PC-3 (cell line): ENCODE measurements at regions not wholly inside any gene's neighbourhood (a gene's known extent, or its start where the extent isn't known, plus 50 kb on each side); places are given as distances from the start of the nearest gene placed in this dataset.

Source experiments
- EZH2 ChIP-seq: fragments of 300-600 bp; sonication (generic); IDR thresholded peaks from one replicate; pipeline ENCODE4 v1.6.1; 2017; ENCODE audit warnings: antibody characterized with exemption, mild to moderate bottlenecking, low read length; ENCODE audit not compliant: unreplicated experiment
- TF ChIP-seq, protein P1 (sequence below): fragments of 300-600 bp; sonication (generic); conservative IDR thresholded peaks from 2 replicates; pipeline ENCODE4 v1.5.1; 2017; ENCODE audit warnings: antibody characterized with exemption, low read depth, mild to moderate bottlenecking, low read length

GRCh38 chr4:141573678-141574077 is 62.7 kb upstream of the IL15 start:
- TF ChIP-seq, protein P1, sequence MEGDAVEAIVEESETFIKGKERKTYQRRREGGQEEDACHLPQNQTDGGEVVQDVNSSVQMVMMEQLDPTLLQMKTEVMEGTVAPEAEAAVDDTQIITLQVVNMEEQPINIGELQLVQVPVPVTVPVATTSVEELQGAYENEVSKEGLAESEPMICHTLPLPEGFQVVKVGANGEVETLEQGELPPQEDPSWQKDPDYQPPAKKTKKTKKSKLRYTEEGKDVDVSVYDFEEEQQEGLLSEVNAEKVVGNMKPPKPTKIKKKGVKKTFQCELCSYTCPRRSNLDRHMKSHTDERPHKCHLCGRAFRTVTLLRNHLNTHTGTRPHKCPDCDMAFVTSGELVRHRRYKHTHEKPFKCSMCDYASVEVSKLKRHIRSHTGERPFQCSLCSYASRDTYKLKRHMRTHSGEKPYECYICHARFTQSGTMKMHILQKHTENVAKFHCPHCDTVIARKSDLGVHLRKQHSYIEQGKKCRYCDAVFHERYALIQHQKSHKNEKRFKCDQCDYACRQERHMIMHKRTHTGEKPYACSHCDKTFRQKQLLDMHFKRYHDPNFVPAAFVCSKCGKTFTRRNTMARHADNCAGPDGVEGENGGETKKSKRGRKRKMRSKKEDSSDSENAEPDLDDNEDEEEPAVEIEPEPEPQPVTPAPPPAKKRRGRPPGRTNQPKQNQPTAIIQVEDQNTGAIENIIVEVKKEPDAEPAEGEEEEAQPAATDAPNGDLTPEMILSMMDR: no peak
- TF ChIP-seq EZH2: no peak
